ENCODE measurements at regions not wholly inside any gene's neighbourhood (a gene's known extent, or its start where the extent isn't known, plus 50 kb on each side); places are given as distances from the start of the nearest gene placed in this dataset.

- no peak overlapping the region for H3K27ac Mint-ChIP-seq
- H3K4me3 Mint-ChIP-seq = no peak overlapping the region
- Histone ChIP-seq H3K4me3 (replicated peaks in 1 of 3; ENCODE audit: low read depth in 2 of 3, low read length in 3 of 3) (no peak overlapping the region), H3K4me1 (ENCODE audit: control insufficient read depth in 1 of 2, insufficient read depth in 2 of 2, low read length in 2 of 2) (peaks cover 0 to 5% of the 10 kb centered on the region in 2 donors), H3K9ac (ENCODE audit: insufficient read depth, low read length, poor library complexity, severe bottlenecking) (no peak overlapping the region), H3K36me3 (replicated peaks in 1 of 2; ENCODE audit: control insufficient read depth in 1 of 2, insufficient read depth in 2 of 2, low read length in 2 of 2) (no peaks in the 10 kb centered on the region), H3K27me3 (ENCODE audit: control insufficient read depth in 2 of 2, insufficient read depth in 2 of 2, low read length in 2 of 2) (no peaks in the 10 kb centered on the region), H4K20me1 (ENCODE audit: insufficient read depth, low read length) (no peaks in the 10 kb centered on the region), H2AFZ (ENCODE audit: insufficient read depth, low read depth, low read length, poor library complexity, severe bottlenecking) (no peak overlapping the region), H3K4me2 (replicated peaks; ENCODE audit: extremely low read depth, low read length, poor library complexity, severe bottlenecking) (no peak overlapping the region), H3K27ac (ENCODE audit: low read depth in 1 of 2, low read length in 2 of 2) (no peak overlapping the region), H3K79me2 (ENCODE audit: insufficient read depth, low read length) (no peaks in the 10 kb centered on the region), H3K9me3 (replicated peaks in 1 of 2; ENCODE audit: control insufficient read depth in 1 of 2, insufficient read depth in 1 of 2, low read length in 2 of 2) (no peaks in the 10 kb centered on the region)
- no peak for TF ChIP-seq CTCF (IDR thresholded peaks at IDR 0.05)
- H3K27me3 Mint-ChIP-seq (ENCODE audit: low read depth in 3 of 3) = peaks cover 0 to 6% (median 3%) of the 10 kb centered on the region in 3 donors
- H3K9me3 Mint-ChIP-seq = peaks cover 0 to 7% (median 2%) of the 10 kb centered on the region in 7 donors
- H3K4me1 Mint-ChIP-seq = peaks cover 4% of the 10 kb centered on the region
- intact Hi-C loops (cut with micrococcal nuclease) = no loop called here
- WGBS (ENCODE audit: insufficient coverage) = 93% methylated on average over 17 of the region's 22 CpGs
- H3K36me3 Mint-ChIP-seq = no peaks in the 10 kb centered on the region
- no peak for DNase-seq
These were observed 207.5 kb upstream of the RTL1 start for GRCh38 chr14:101110729-101111619.

- no peak overlapping the region for H3K4me3 ChIP-seq (replicated peaks in 1 of 3; ENCODE audit: low read depth in 2 of 3, low read length in 3 of 3)
- no peaks in the 10 kb centered on the region for H3K9me3 ChIP-seq (replicated peaks in 1 of 2; ENCODE audit: control insufficient read depth in 1 of 2, insufficient read depth in 1 of 2, low read length in 2 of 2)
- H3K36me3 Mint-ChIP-seq = peaks cover 6% of the 10 kb centered on the region in 2 donors
- no peak overlapping the region for H3K27ac Mint-ChIP-seq
- no peak overlapping the region for H3K27ac ChIP-seq (ENCODE audit: low read depth in 1 of 2, low read length in 2 of 2)
- no peaks in the 10 kb centered on the region for H3K79me2 ChIP-seq (ENCODE audit: insufficient read depth, low read length)
- H3K4me2 ChIP-seq (replicated peaks; ENCODE audit: extremely low read depth, low read length, poor library complexity, severe bottlenecking) = no peak overlapping the region
- H3K9me3 Mint-ChIP-seq = peaks cover 0 to 4% (median 0%) of the 10 kb centered on the region in 7 donors
- intact Hi-C loops (cut with micrococcal nuclease) = no loop called here
- H2AFZ ChIP-seq (ENCODE audit: insufficient read depth, low read depth, low read length, poor library complexity, severe bottlenecking) = peak overlapping the region; percentile 53
- no peaks in the 10 kb centered on the region for H3K27me3 ChIP-seq (ENCODE audit: control insufficient read depth in 2 of 2, insufficient read depth in 2 of 2, low read length in 2 of 2)
- H3K4me3 Mint-ChIP-seq = no peak overlapping the region
- H4K20me1 ChIP-seq (ENCODE audit: insufficient read depth, low read length) = no peaks in the 10 kb centered on the region
- peaks cover 0 to 5% of the 10 kb centered on the region in 2 donors for H3K4me1 ChIP-seq (ENCODE audit: control insufficient read depth in 1 of 2, insufficient read depth in 2 of 2, low read length in 2 of 2)
- H3K9ac ChIP-seq (ENCODE audit: insufficient read depth, low read length, poor library complexity, severe bottlenecking) = no peak overlapping the region
- no peak for DNase-seq
- peaks cover 4% of the 10 kb centered on the region for H3K4me1 Mint-ChIP-seq
- H3K36me3 ChIP-seq (replicated peaks in 1 of 2; ENCODE audit: control insufficient read depth in 1 of 2, insufficient read depth in 2 of 2, low read length in 2 of 2) = peaks cover 0 to 4% of the 10 kb centered on the region in 2 donors
- WGBS (ENCODE audit: insufficient coverage) = 51% methylated on average over 17 of the region's 23 CpGs
- no peak for TF ChIP-seq CTCF (IDR thresholded peaks at IDR 0.05)
- peaks cover 0 to 6% (median 3%) of the 10 kb centered on the region in 3 donors for H3K27me3 Mint-ChIP-seq (ENCODE audit: low read depth in 3 of 3)
These were observed 208.2 kb upstream of the RTL1 start for GRCh38 chr14:101111620-101112290.

Data from CD14-positive monocyte (primary cell).